Pancreas (tissue), 10 donors: ENCODE measurements at regions not wholly inside any gene's neighbourhood (a gene's known extent, or its start where the extent isn't known, plus 50 kb on each side); places are given as distances from the start of the nearest gene placed in this dataset.

Experiments
- ATAC-seq, 4 donors: fragments of 200-7000 bp; cut with Tn5 transposase; one replicate each; pipeline versions ENCODE4 v1.8.0 to v1.9.1; 2020; ENCODE audit warnings: mild to moderate bottlenecking in 4 of 4, moderate library complexity in 4 of 4
- DNase-seq, 6 donors: peaks; one replicate each; pipeline ENCODE4 v3.0.0-alpha.2; 2020
- FAIRE-seq: peaks from 2 replicates; lab custom pipeline; 2012; peaks lifted over from hg19 to GRCh38; lab: Jason Lieb, UNC
- H3K27ac ChIP-seq, 4 donors: fragments of 200-600 bp; sonication (generic); 1 replicate in 3 of 4; 2 replicates in 1 of 4; pipeline versions ENCODE4 v1.5.0 to v1.8.0; 2020
- H3K27me3 ChIP-seq, 4 donors: fragments of 200-600 bp; one replicate each; pipeline ENCODE4 v1.8.0; 2021
- H3K36me3 ChIP-seq, 3 donors: fragments of 200-600 bp; sonication (generic) in 1 of 3; one replicate each; pipeline versions ENCODE4 v1.5.0 to v1.8.0; 2020 to 2021
- H3K4me1 ChIP-seq, 3 donors: fragments of 200-600 bp; one replicate each; pipeline ENCODE4 v1.8.0; 2021
- H3K4me3 ChIP-seq, 4 donors: fragments of 200-600 bp; sonication (generic) in 2 of 4; one replicate each; pipeline versions ENCODE4 v1.5.0 to v1.8.0; 2020 to 2021
- H3K9me3 ChIP-seq, 4 donors: fragments of 200-600 bp; one replicate each; pipeline ENCODE4 v1.8.0; 2021
- WGBS, 2 donors: extraction: QIAGEN DNeasy Blood & Tissue Kit; methylation state at CpG; one replicate each; pipeline ENCODE4 v1.1.7; 2013; 5-methylcytosine and 5-hydroxymethylcytosine counted together
- intact Hi-C, 3 donors: fragments of 100-400 bp; cut with DNase I; formaldehyde crosslinking; loops; one replicate each; pipeline versions ENCODE4 v1.11.1 to v1.14.2; 2022
- TF ChIP-seq, protein P1 (sequence below), 4 donors: fragments of 200-600 bp; sonication (generic) in 3 of 4; IDR thresholded peaks; one replicate each; pipeline versions ENCODE4 v1.5.0 to v1.8.0; 2021; ENCODE audit warnings: antibody characterized with exemption in 4 of 4
- donor health status: healthy with polysubstance abuse.
- donor health status: DM: no; HTN: no; CAD: no; lungs with moderate emphysema.
- donor health status: DM: no; HTN: no; CAD: no.
- donor health status: control.
- donor health status: control.
- donor health status: Bipolar disorder and iron deficiency.
- donor health status: DM: yes; HTN: yes; CAD: no.
- donor health status: DM: no; HTN: no; CAD: no.
- donor health status: DM: no; HTN: no; CAD: no.
- donor health status: DM: yes; HTN: yes; CAD: no.

GRCh38 chr3:5465183-5465582, 277.7 kb downstream of the EDEM1 start:
- no peaks in the 10 kb centered on the region for H3K9me3 ChIP-seq
- no peak overlapping the region for H3K4me3 ChIP-seq
- H3K4me1 ChIP-seq: no peaks in the 10 kb centered on the region
- intact Hi-C loops: no loop called here
- no peaks in the 10 kb centered on the region for H3K36me3 ChIP-seq
- no peak overlapping the region for H3K27ac ChIP-seq
- H3K27me3 ChIP-seq: no peaks in the 10 kb centered on the region
- DNase-seq (no peak), FAIRE-seq (no peak), ATAC-seq (no peak)
- TF ChIP-seq, protein P1, sequence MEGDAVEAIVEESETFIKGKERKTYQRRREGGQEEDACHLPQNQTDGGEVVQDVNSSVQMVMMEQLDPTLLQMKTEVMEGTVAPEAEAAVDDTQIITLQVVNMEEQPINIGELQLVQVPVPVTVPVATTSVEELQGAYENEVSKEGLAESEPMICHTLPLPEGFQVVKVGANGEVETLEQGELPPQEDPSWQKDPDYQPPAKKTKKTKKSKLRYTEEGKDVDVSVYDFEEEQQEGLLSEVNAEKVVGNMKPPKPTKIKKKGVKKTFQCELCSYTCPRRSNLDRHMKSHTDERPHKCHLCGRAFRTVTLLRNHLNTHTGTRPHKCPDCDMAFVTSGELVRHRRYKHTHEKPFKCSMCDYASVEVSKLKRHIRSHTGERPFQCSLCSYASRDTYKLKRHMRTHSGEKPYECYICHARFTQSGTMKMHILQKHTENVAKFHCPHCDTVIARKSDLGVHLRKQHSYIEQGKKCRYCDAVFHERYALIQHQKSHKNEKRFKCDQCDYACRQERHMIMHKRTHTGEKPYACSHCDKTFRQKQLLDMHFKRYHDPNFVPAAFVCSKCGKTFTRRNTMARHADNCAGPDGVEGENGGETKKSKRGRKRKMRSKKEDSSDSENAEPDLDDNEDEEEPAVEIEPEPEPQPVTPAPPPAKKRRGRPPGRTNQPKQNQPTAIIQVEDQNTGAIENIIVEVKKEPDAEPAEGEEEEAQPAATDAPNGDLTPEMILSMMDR (IDR thresholded peaks at IDR 0.05): no peak
- WGBS, 2 donors: 71 to 72% methylated on average over 3 of the region's 3 CpGs

DNA sequence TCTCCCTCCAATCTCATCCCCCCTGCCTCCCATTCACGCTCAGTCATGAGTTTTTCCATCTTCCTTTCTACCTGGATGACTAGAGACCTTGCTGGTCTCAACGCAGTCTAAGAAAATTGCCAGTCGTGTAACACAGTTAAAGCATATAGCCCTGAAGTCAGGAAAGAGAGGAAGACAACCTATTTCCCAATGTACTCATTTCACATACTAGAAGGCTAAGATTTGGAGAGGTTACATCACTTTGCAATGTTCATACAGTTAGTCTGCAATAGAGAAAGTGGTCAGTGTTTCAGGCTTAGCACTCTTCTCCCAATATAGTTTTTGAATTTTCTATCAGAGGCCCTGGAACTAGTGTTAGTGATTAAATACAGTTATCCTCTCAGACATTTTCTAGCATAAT, 278.6 kb downstream of the EDEM1 start:
- TF ChIP-seq, protein P1 (IDR thresholded peaks at IDR 0.05): no peak
- ATAC-seq (no peak), DNase-seq (no peak), FAIRE-seq (no peak)
- no peaks in the 10 kb centered on the region for H3K9me3 ChIP-seq
- H3K36me3 ChIP-seq: no peaks in the 10 kb centered on the region
- intact Hi-C loops: no loop called here
- no peaks in the 10 kb centered on the region for H3K27me3 ChIP-seq
- H3K27ac ChIP-seq: no peak overlapping the region
- WGBS, 2 donors: 71 to 87% methylated on average over 3 of the region's 3 CpGs
- no peaks in the 10 kb centered on the region for H3K4me1 ChIP-seq
- H3K4me3 ChIP-seq: no peak overlapping the region

DNA sequence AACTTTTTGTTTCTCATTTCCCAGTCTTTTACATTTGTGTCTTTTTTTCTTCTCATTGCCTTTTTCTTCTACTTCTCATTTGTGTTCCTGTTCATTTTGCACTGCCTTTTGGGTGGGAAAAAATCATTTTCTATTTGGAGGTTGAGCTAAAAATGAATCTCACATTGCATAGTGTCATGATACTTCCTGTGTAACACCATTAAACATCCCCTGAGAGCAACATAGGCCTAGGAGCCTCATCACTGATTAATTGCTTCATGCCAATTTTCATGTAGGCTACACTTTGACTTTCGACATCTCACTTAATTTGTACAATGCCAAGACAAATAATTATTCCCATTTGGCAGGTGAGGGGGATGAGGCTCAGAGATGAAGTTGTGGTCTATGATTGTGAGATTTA, 279.2 kb downstream of the EDEM1 start:
- Histone ChIP-seq H3K27me3 (no peaks in the 10 kb centered on the region), H3K9me3 (no peaks in the 10 kb centered on the region), H3K4me1 (no peaks in the 10 kb centered on the region), H3K4me3 (no peak overlapping the region), H3K27ac (no peak overlapping the region), H3K36me3 (no peaks in the 10 kb centered on the region)
- WGBS, 2 donors: 87 to 94% methylated on average over 1 of the region's 1 CpG
- ATAC-seq (no peak), DNase-seq (no peak), FAIRE-seq (no peak)
- intact Hi-C loops: no loop called here
- TF ChIP-seq, protein P1 (IDR thresholded peaks at IDR 0.05): no peak

DNA sequence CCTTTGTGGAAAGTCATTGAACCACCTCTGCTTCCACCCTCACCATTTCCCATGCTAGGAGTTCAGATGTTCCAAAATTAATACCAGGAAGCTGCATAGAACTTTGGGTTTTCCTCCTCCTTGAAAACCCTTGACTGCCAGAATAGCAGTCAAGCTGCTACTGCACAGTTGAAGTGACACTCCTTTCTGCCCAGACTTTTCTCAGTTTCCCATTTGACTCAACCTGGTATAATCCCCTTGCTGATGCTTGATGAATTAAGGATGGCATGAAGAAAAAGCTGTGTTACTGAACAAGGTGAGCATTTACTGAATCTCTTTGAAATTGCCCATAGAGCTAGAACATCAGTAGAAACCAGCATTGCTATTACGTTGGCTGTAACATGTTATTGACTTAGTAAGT, 286.0 kb downstream of the EDEM1 start:
- DNase-seq (no peak), ATAC-seq (no peak), FAIRE-seq (no peak)
- Histone ChIP-seq H3K4me3 (no peak overlapping the region), H3K4me1 (no peaks in the 10 kb centered on the region), H3K36me3 (no peaks in the 10 kb centered on the region), H3K9me3 (no peaks in the 10 kb centered on the region), H3K27me3 (no peaks in the 10 kb centered on the region), H3K27ac (no peak overlapping the region)
- TF ChIP-seq, protein P1 (IDR thresholded peaks at IDR 0.05): no peak
- intact Hi-C loops: no loop called here
- WGBS, 2 donors: 53 to 69% methylated on average over 1 of the region's 1 CpG

DNA sequence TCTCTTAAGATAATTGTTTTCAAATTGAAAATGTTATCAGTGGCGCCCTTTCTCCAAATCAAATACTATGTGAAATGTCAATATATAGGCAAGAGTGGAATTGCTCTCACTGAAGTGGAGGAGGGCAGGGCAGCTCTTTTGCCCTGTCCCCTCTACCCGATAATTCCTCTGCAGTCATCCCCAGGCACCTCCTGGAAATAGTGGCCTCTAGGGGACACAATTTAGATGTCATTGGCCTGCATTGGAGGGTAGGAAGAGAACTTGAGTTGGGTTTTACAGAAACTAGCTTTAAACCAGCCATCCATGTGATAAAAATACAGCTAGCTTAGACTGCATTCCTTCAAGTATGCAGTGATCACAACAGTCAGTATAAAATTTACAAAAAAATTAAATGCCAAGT, 288.9 kb downstream of the EDEM1 start:
- Histone ChIP-seq H3K27ac (no peak overlapping the region), H3K4me1 (no peaks in the 10 kb centered on the region), H3K4me3 (no peak overlapping the region), H3K27me3 (no peaks in the 10 kb centered on the region), H3K36me3 (no peaks in the 10 kb centered on the region), H3K9me3 (no peaks in the 10 kb centered on the region)
- ATAC-seq (no peak), DNase-seq (no peak), FAIRE-seq (no peak)
- TF ChIP-seq, protein P1 (IDR thresholded peaks at IDR 0.05): no peak
- WGBS, 2 donors: 35 to 41% methylated on average over 2 of the region's 2 CpGs
- intact Hi-C loops: no loop called here
